Retina (tissue), 1 donor: ENCODE measurements at regions not wholly inside any gene's neighbourhood (a gene's known extent, or its start where the extent isn't known, plus 50 kb on each side); places are given as distances from the start of the nearest gene placed in this dataset.
"Not testable (repeated sequence)": the region's sequence is repeated elsewhere in the genome, so short reads cannot be mapped to it uniquely, and the experiment has no call there.

Source experiments
- DNase-seq: peaks from one replicate; pipeline ENCODE4 v3.0.0-alpha.2; 2016

GRCh38 chr4:158313566-158313965, 103.3 kb downstream of the TMEM144 start:
- DNase-seq = no peak

DNA sequence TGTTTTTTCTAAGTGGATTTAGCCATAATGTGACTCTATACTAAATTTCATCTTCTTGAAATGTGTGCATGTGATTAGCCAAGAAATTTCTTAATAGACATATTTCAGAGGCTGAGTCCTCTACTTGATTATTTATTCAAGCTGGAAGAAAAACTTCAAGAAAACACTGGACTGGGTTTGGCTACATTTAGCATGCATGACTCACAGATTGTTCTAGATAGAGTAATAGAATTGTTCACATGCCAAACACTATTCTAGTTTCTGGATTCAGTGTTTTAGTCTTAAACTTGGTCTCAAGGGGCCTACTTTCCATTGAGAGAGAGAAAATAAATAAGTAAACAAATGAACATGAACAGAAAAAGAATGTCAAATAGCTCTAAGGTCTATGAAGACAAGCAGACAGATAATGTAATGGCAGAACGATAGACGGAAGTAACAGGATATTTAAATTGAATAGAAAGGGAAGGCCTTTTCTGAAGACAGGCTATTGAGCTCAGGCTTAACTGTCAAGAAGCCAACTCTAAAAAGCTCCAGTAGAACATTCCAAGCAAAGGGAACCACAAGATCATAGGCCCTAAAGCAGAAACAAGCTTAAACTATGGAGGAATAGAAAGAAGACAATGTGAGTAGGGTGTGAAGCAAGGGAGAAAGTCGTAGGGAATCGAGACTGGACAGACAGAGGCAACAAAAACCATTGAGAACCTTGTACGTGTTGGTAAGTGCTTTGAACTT, 104.6 kb downstream of the TMEM144 start:
- no peak for DNase-seq

DNA sequence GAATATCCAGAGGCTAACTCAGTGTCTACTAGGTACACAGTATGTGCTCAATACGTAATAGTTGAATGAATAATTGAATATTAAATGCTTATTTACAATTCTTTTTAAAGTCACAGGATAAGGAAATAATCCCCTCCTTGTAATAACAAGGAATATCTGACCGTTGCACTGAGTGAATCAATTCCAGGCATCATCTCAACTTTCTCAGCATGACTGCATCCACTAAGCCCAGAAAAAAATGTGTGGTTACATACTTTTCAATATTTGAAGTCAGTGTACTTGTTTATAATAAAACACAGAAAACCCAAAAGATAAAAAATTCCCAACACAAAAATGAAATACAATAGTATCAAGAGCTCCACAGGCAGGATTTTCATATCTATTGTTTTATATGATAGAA, 105.4 kb downstream of the TMEM144 start:
- no peak for DNase-seq

DNA sequence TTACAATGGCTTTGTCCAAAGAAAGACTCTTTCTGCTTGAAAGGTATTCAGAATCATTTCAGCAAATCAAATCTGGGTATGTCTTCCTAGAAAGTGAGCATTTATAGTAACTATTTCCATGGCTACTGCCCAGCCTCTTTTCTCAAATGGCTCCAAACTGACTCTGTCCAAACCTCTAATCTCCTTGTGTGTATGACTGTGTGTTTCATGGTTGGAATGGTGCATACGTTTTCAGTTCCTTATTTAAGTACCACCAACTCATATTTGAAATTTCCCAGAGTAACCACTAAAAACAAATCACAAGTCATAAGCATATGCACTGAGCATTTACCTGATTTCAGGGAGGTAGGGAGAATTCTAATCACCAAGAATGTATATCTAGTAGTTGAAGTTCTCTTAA, 106.0 kb downstream of the TMEM144 start:
- DNase-seq = no peak

DNA sequence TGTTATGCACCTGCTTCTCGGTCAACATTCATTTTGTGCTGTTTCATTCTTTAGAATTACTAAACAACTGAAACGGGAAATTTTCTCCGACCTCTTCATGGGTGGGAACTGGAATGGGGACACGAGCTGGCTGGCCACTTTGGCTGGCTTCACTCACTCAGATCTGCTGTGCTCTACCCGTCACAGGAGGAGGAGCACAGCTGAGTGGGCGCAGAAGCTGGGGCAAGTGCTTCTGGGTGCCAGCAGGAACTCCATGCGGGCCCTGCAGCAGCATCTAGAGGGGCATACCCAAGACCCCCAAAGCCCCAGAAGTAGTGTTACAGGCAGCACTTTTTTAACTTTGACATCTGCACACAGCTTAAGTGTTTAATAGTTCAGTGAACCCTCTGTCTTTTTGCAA, 109.6 kb downstream of the TMEM144 start:
- no peak for DNase-seq

- no peak for DNase-seq
These were observed 111.8 kb downstream of the TMEM144 start for GRCh38 chr4:158322109-158322508.

- DNase-seq = no peak
These were observed 117.2 kb downstream of the TMEM144 start for GRCh38 chr4:158327525-158327924.

DNA sequence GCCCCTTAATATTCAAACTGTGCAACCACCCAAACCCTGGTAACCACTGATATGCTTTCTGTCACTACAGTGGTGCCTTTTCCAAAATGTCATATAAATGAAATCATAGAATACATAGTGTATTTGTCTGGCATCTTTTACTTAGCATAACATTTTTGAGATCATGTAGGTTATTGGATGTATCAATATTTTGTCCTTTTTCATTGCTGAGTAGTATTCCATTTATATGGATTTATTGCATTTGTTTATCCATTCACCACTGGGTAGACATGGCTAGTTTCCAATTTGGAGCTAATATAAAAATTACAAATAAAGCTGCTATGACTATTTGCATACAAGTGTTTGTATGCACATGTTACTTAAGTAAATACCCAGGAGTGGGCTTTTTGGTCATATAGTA, 121.6 kb downstream of the TMEM144 start:
- DNase-seq = no peak

DNA sequence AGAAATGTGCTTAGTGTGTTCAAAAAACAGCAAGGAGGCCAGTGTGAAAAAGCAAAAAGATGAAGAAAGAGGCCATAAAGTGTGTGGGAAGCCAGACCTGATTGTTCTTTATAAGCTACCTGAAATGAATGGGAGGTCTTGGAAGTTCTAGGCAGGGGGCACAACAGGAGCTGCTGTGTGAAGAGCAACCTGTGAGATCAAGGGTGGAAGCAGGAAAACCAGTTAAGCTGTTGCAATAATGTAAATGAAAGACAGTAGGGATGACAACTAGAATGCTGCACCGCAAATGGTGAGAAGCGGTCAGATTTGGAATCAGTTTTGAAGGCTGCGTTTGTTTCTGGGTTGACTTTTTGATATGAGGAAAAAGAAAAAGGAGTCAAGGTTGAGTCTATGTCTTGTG, 123.5 kb downstream of the TMEM144 start:
- DNase-seq = no peak

- no peak for DNase-seq
These were observed 131.6 kb downstream of the TMEM144 start for GRCh38 chr4:158341896-158342295.

DNA sequence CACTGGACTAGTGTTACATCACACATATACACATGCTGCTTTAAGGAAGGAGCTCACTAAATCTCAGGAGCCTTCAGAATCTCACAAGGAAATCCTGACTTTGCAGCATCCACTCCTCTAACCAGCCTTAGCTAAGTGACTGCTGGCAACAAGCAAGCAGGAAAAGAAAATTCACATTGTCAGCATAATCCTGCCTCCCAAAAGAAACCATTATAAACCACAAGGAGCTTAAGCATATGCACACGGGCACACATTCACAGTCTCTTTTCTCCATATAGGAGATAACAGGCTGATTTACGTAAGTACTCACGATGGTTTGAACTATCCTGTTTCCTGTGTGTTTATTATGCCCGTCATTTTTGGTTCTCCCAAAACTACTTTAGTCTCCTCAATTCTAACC, 136.3 kb downstream of the TMEM144 start:
- DNase-seq = no peak

DNA sequence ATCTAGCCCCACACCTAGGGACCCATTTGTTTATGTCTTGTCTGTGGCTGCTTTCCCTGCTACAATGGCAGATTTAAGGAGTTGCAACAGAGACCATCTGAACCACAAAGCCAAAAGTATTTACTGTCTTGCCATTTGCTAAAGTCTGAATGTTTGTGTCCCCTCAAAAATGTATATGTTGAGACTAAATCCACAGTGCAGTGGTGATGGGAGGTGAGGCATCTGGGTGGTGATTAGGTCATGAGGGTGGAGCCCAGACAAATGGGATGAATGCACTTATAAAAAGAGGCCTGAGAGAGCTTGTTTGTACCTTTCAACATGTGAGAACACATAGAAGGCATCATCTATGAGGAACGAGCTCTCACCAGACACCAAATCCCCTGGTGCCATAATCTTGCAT, 137.3 kb downstream of the TMEM144 start:
- no peak for DNase-seq

GRCh38 chr4:158350161-158350560, 139.9 kb downstream of the TMEM144 start:
- no peak for DNase-seq

- DNase-seq = no peak
These were observed 143.4 kb downstream of the TMEM144 start for GRCh38 chr4:158353541-158354304.

GRCh38 chr4:158356301-158356700, 146.0 kb downstream of the TMEM144 start:
- DNase-seq = peak; percentile 4

DNA sequence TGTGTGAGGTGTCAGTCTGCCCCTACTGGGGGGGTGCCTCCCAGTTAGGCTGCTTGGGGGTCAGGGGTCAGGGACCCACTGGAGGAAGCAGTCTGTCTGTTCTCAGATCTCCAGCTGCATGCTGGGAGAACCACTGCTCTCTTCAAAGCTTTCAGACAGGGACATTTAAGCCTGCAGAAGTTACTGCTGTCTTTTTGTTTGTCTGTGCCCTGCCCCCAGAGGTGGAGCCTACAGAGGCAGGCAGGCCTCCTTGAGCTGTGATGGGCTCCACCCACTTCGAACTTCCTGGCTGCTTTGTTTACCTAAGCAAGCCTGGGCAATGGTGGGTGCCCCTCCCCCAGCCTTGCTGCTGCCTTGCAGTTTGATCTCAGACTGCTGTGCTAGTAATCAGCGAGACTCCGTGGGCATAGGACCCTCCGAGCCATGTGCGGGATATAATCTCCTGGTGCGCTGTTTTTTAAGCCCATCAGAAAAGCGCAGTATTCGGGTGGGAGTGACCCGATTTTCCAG, 153.7 kb upstream of the RXFP1 start:
- DNase-seq = not testable (repeated sequence)

DNA sequence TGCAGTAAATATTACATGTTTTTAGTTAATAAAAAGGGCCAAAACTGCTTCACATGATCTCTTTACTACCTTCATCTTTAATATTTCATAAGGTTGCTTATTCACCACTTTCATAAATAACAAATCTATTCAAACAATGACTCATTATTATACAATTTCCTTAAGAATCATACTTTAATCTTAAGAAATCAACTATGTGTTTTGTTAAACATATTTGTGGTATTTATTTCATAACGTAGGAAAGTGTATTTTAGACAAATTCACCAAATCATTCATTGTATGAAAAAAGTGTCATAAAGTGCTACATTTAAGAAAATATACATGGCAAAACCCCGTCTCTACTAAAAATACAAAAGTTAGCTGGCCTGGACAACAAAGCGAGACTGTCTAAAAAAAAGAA, 150.5 kb upstream of the RXFP1 start:
- no peak for DNase-seq

- DNase-seq = no peak
These were observed 147.4 kb upstream of the RXFP1 start for GRCh38 chr4:158374318-158374717.

DNA sequence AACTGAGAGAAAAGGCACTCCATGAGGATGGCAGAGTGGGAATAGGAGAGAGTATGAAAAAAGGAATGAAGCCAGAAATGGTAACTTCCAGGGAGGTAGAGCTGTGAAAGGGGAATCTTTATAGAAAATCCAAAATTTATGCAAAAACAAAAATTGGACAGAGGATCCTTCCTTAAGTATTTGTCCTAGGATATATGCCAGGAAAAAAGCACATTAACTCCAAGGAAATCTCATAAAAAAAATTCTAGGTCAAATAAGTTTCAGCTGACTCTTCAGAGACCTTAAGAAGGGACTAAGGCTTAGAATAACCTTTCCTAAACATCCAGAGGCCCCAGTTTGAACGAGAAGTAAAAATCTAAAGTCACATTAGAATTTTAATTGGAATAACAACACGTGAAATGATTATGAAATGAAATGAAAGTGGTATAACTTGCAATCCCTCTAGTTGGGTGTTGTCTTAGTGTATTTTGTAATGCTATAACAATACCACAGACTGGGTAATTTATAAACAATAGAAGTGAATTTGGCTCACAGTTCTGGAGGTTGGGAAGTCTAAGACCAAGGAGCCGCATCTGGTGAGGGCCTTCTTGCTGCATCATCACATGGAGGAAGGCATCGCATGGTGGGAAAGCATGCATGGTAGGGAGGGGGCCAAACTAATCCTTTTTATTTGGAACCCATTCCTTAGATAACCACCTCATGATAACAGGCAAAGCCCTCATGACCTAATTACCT, 145.4 kb upstream of the RXFP1 start:
- no peak for DNase-seq

DNA sequence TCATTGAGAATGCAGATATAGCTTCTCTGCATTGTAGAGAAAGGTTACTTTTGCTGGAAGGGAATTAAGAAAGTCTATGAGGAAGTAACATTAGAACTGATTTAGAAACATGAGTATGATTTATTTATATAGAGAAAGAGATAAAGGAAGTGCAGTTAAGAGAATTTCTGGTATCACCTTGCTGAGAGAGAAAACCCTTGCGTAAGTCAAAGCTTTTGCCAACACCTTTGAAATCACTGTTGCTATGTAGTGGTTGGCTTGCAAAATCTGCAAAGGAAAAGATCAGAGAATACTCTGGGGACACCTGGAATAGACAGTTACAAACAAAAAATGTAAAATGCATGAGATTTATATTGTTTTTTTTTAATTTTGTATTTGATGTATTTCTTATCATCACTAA, 137.3 kb upstream of the RXFP1 start:
- DNase-seq = no peak

DNA sequence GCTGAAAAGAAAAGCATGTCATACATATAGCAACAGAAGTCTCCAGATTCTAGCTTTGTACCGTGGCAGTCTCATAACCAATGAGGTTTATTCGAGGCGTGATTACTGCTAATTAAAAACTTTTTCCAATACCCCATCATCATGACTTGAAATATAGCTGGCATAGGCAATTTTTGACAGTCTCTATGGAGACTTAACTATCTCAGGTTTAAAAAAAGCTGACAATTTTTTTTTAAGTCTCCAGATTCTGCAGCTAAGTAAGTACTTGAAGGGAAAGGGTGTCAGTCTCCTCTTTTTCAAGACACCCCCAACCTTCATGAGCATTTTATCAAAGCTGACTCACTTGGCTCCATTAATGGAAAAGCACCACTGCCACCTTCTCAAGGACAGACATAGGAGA, 126.3 kb upstream of the RXFP1 start:
- no peak for DNase-seq

GRCh38 chr4:158395889-158396288, 125.8 kb upstream of the RXFP1 start:
- DNase-seq = no peak

- no peak for DNase-seq
These were observed 123.9 kb upstream of the RXFP1 start for GRCh38 chr4:158397781-158398180.

- not testable (repeated sequence) for DNase-seq
These were observed 113.7 kb upstream of the RXFP1 start for GRCh38 chr4:158407961-158408360.
